Posterior vena cava (tissue), 2 donors: ENCODE measurements at regions not wholly inside any gene's neighbourhood (a gene's known extent, or its start where the extent isn't known, plus 50 kb on each side); places are given as distances from the start of the nearest gene placed in this dataset.
"Not testable (repeated sequence)": the region's sequence is repeated elsewhere in the genome, so short reads cannot be mapped to it uniquely, and the experiment has no call there.

Experiments used
- DNase-seq: peaks from one replicate; pipeline ENCODE4 v3.0.0-alpha.2; 2020; ENCODE audit warnings: low spot score
- intact Hi-C, 2 donors: fragments of 100-400 bp; cut with DNase I; formaldehyde crosslinking; loops; one replicate each; pipeline versions ENCODE4 v1.14.1 to v1.14.2; 2022 to 2023
- donor health status: DM: yes; HTN: yes; CAD: no.
- donor health status: DM: yes; HTN: yes; CAD: no.

DNA sequence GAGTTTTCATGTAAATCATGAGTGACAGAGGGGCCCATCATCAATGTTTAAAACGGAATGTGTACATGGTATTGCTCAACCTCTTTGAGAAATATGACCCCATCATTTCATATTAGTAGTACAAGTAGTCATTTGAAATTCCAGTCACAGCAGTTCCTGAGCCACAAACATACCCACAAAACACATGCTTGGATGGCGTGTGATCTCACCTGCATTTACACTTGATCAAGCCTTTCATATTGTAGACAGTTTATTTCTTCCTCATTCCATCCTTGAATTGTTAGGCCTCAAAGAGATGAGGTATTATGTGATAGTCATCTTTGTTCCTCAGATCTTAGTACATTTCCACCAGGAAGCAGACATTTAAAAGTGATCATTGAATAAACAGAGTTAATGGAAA lies 96.8 kb upstream of the TAS2R1 start:
- no peak for DNase-seq
- intact Hi-C loops, result no loop called here

DNA sequence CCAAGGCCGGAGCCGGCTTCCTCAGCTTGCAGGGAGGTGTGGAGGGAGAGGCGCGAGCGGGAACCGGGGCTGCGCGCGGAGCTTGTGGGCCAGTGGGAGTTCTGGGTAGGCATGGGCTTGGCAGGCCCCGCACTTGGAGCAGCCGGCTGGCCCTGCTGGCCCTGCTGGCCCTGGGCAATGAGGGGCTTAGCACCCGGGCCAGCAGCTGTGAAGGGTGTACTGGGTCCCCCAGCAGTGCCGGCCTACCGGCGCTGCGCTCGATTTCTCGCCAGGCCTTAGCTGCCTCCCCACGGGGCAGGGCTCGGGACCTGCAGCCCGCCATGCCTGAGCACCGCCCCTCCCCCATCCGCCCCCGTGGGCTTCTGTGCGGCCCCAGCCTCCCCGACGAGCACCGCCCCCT lies 95.1 kb upstream of the TAS2R1 start:
- intact Hi-C loops, DNase-seq: not testable (repeated sequence)

DNA sequence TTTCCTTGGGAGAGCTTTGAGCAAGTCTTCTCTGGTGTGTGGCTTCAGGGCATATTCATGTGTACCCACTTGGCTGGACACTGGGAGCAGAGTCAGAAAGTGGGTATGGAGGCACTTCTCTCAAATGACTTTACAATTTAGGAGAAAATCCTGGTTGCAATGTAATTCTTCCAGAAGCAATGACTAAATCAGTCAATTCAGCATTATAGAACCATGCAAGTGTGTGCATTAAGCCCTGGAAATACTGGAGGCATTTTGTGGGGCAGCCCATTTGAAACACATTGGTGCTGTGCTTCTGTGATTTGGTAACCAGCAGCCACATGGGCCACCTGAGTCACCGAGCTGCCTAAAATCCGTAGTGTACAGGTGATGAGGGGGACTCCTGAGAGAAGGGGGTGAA lies 94.6 kb upstream of the TAS2R1 start:
- intact Hi-C loops, result loop anchor here in 1 of 2 donors (5.0 kb wide), 1 partner anchor 1628 kb away; no protein-coding TSS in a partner anchor
- no peak for DNase-seq

DNA sequence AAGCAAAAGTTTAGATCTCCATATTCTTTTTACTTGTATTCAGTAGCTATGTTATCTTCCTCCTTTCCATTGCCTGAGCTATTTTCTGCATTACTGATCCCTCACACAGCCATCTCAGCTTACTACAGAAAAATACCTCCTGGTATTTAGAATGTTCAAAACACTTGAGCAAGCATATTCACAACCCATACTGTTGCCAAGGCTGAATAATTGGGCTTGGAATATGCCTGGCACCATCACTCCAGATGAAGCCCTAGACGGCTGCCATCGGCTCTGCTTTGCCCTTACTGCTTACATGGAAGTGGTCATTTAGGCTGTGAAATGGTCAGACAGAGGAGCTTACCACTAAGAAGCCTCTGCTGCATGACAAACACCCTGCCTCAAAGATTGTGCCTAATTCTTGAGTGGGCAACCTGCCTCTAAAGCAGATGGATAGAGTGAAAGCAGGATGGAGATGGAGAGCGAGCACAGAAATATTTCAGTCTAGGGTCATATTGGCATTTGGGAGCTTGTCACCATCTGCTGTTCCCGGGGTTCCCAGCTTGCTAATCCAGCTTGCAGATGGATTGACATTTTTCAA lies 92.5 kb upstream of the TAS2R1 start:
- DNase-seq, result no peak
- intact Hi-C loops, result loop anchor here in 1 of 2 donors (5.0 kb wide), 1 partner anchor 1630 kb away; no protein-coding TSS in a partner anchor

DNA sequence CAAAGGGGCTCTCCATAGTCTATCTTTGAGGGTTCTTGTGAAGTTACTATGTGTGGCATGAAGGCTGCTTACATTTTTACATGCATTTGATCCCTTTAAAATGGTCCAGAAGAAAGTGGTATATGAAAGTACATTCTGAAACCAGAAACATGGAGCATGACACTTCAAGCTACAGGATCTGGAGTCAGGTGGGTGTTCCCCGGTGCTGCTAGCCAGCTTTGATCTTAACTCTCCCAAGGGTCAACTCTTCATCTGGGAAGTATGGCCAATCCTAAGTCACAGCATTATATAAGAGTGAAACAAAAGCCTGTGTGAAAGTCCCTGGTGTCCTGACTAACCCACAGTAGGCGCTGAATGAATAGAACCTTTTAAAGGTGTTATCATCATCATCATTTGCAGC lies 91.0 kb upstream of the TAS2R1 start:
- intact Hi-C loops, result loop anchor here in 1 of 2 donors (5.0 kb wide), 1 partner anchor 1631 kb away; no protein-coding TSS in a partner anchor

DNA sequence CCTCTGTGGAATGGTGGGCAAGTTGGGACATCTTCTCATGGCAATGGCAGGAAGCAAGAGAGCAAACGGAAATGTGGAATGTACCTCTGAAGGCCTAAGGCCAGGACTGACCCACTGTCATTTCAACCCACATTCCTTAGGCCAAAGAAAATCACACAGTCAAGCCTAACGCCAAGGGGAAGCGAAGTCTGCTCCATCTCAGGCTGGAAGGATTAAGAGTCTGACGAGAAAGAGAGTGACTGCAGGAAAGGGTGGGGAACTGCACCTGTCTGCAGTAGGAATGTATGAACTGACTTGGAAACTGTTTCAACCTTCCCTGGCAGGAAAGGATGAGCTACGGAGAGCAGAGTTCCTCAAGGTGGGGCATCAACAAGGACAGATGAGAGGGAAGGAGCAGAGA lies 90.2 kb upstream of the TAS2R1 start:
- intact Hi-C loops, result loop anchor here in 1 of 2 donors (5.0 kb wide), 1 partner anchor 1632 kb away; no protein-coding TSS in a partner anchor
- no peak for DNase-seq

More for the DNA sequence above, 91.0 kb upstream of the TAS2R1 start:
- DNase-seq, result no peak

DNA sequence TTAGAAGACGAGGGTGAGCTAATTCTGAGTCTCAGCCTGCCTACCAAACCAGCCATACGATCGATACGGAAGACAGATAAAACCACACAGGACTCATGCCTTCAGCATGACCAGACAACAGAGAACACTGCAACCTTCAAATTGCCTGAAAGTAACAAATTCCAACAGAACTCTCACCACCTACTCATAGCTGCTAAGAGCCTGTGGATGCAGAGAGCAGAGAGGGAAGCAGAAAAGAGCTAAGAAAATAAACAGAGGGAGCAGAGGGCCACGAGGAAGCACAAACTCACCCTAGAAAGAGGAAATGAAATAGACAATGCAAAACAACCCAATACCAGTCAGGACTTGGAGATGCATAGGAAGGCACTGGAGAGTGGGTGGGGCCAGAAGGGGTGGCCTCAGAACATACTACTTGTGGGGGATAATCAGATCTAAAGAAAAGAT lies 86.7 kb upstream of the TAS2R1 start:
- intact Hi-C loops, result no loop called here
- DNase-seq, result no peak

DNA sequence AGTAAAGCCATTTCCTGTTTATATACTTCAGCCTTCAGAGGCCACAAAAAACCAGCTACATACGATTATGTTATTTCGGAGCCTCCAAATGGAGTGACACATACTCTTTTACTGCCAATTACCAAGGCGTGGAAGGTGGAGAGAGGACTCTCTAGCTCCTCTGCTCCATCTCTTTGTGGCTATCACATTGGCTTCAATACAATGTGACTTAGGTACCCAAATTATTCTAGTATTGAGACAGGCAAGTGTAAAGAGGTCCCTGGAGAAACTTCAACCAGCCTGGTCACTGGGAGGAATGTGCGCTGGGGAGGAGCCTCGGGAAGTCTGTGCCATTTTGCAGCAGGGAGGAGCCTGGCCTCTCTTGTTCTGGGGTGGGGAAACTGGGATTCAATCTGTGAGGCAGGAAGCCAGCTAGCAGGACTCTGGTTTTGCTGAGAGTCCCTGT lies 85.8 kb upstream of the TAS2R1 start:
- no peak for DNase-seq
- intact Hi-C loops, result no loop called here

DNA sequence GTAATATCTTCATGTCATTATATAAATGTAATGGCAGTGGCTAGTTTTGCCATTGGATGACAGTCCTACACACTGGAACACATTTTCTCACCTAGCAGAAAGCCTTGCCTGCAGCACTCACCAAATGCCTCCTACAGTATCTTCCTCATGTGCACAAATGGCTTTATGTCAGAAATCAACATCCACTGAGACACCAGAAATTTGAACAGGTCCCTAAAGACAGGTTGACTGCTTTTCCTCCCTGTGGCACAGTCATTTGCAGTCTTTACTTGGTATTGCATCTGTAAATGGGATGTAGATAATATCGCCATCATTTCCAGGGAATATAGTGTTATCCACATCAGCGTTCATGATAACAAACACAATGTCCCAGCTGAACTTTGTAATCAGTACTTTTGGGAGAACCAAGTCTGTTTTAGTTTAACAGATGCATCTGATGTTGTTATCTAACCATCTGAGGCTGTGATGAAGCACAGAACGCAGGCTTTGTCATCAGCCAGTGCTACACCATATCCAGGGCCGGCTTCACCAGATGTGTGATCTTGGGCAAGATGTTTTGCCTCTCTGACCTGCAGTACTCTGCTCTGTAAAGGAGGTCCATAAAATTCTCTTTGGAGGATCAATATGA lies 83.9 kb upstream of the TAS2R1 start:
- intact Hi-C loops, result no loop called here
- no peak for DNase-seq

DNA sequence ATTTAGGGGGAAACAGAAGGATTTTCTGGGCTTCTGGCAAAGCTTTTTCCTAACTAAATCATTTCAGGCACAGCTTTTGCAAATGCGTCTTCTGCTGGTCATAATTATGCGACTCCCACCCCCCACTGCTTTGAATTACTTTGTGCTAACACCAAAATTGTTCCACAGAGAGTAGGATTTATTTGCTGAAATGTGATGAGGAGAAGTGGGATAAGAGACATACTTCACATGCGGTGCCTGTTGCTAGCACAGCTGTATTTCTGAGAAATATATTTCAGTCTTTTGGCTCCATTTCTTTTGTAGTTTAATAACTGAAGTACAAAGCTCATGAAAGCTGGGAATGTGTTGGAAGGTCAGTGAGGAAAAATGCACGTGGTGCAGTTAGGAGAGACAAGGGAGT lies 83.2 kb upstream of the TAS2R1 start:
- intact Hi-C loops, result no loop called here
- DNase-seq, result no peak

DNA sequence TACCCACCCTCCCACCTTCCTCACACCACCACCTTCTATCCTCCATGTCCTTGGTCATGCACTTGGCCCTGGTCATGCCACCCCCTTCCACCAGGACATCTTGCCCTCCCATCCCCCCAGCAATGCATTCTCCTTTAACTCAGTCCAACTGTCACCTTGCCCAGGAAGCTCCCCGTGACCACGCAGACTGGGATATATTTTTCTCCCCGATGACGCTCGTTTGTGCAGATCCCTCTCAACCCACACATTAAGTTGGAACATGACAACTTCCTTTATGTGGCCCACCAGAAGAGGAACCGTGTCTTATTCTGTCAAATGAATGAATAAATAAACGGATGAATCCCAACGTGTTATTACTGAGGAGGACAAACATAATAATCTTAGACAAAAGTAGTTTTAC lies 82.8 kb upstream of the TAS2R1 start:
- no peak for DNase-seq
- intact Hi-C loops, result no loop called here

DNA sequence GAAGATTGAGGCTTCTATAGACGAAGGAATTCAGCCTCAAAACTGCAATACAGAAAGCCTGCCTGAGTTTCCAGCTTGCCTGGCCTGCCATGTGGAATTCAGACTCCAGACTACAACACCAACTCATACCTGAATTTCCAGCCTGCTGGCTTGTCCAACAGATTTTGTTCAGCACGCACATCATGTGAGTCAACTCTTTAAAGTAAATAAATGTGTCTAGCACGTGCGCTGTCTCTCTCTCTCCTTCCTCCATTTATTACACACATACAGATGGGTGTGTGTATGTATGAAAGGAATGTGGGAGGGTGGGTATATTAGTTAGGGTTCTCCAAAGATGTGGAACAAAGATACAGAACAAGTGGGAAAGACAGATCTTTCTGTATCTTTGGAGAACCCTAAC lies 82.4 kb upstream of the TAS2R1 start:
- intact Hi-C loops, result no loop called here

DNA sequence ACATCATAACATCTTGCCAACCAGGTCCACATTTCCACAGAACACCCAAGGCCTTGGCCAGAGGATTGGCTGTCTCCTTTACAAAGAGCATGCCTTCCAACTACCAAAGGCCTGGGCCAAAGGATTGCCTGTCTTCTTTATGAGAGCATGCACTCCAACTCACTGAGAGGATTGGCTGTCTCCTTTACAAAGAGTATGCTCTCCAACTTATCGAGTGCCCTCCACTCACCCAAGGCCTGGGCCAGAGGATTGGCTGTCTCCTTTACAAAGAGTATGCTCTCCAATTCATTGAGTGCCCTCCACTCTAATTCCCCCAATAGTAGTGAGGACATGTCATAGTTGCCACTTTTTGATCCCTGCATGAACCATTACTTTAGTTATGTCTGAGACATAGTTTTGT lies 79.9 kb upstream of the TAS2R1 start:
- intact Hi-C loops, result no loop called here
- DNase-seq, result no peak

More for the DNA sequence above, 82.4 kb upstream of the TAS2R1 start:
- DNase-seq, result no peak

DNA sequence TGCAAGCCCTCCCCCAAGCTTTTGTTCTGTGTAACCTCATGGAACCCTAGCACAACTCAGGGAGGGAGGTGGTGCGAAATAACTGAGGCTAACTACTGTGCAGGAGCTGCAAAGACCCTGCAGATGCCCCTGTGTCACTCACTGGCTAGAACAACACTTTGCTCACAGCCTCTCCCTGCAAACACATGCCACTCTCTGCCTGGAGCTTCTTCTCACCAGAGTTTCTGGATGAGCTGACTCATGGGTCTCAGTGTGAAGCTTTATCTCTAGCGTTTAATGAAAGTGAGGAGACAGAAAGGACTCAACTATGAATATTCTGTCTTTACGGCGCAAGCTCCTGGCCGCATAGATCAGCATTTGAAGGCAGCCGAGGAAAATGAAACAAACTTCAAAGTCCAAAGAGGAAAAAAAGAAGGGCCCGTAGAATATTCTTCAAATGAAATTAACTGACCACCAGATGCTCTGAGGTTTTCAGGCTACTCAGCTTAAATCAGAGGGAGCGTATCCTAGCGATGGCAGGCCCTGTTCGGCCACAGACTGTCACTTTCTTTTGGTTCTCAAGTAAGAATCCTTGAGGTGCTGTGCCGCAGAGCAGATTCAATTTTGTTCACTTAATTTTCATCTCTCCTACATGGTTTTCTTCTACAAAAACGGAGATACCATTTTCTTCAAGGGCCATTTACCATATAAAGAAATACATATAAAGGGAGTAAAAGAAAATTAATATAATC lies 77.7 kb upstream of the TAS2R1 start:
- intact Hi-C loops, result no loop called here
- no peak for DNase-seq

DNA sequence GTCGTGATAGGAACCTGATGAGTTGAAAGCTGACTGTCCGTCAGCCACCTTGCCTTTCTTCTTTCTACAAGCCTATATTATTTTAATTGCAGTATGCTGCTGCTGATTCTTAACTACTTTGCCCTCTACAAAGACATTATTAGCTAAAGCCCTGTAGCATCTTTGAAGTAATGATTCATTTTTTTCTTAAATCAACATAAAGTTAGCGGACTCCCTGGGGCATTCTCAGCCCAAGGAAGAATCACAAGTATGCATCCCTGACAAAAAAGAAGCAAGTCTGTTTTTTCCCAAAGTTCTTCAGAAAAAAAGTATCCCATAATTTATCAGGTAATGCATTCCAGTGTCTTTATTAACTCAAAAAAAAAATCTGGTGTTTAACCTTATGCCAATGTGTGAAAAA lies 69.5 kb upstream of the TAS2R1 start:
- no peak for DNase-seq
- intact Hi-C loops, result no loop called here

DNA sequence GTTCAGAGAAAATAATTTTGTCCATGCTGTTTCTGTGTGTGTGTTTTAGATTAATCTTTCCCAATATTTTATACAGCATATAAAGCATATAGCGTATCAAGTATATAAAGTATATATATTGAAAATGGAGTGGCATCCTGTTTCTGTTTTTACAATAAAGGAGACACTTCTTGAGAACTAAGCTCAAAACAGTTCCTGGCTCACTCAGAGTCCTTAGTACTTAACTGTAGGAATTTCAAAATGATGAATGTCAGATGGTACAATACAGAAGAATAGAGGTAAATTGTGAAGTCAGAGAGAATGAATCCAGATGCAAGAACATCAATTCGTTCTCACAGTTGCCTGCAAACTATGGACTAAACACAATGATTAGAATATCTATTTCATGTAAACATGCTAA lies 68.7 kb upstream of the TAS2R1 start:
- intact Hi-C loops, result no loop called here
- no peak for DNase-seq

DNA sequence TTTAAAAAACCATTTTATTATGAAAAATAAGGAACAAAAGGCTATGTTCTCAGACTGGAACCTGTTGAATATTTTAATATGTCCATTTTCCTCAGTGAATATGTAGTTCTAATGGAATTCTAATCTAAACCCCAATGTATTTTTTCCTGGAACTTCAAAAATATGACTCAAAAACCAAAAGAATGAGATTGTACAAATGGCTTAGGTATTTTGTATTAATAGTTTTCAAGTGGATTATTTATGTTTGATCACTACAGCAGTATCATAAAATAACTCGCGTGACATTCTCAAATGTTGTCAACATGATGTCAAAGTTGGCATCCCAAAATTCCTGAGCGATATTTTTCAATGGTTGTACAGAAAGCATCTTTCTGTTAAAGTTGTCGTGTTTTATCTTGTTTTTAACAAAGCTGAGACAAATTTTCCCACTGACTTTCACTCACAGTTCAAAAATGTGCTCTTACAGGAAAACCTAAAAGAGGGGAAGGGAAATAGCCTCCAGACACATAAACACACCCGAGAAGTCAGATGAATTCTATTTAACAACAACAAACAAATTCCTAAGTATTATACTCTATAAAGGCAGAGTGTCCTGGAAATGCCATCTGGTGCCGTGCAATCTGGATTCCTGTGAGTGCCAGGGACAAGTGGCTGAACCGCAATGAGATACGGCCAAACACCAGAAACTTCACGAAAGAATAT lies 68.1 kb upstream of the TAS2R1 start:
- intact Hi-C loops, result no loop called here
- no peak for DNase-seq

DNA sequence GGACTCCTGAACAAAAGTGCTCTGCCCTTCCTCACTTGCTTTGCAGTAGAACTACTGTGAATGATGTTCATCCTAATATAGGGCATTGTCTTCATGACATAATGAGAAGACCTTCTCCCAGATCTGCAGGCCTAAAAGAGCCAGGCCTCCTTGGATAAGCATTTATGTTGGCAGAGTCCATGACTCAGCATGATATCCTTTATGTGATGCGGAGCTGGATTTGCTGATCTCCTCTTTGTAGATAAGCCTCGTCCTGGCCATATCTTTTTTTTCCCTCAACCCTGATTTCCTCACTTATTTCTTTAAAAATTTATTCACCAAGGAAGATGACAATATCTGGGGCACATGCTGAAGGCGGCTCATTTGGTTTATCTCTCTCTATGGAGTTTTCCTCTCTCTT lies 62.4 kb upstream of the TAS2R1 start:
- intact Hi-C loops, result no loop called here
- DNase-seq, result no peak

DNA sequence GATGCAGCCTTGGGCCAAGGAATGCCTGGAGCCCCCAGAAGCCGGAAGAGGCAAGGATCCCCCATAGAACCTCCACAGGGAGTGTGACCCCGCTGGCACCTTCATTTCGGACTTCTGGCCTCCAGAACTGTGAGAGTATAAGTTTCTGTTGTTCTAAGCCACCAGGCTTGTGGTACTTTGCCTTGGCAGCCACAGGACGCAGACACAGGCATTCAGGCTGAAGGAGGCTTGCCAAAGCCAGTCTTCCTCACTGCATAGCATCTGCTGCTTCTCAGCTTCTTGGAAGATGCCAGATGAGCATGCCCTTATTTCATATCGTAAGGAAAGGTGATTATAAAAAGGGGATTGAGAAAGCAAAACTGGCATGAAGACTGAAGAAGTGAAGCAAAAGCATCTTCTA lies 61.1 kb upstream of the TAS2R1 start:
- intact Hi-C loops, result no loop called here
- DNase-seq, result no peak

DNA sequence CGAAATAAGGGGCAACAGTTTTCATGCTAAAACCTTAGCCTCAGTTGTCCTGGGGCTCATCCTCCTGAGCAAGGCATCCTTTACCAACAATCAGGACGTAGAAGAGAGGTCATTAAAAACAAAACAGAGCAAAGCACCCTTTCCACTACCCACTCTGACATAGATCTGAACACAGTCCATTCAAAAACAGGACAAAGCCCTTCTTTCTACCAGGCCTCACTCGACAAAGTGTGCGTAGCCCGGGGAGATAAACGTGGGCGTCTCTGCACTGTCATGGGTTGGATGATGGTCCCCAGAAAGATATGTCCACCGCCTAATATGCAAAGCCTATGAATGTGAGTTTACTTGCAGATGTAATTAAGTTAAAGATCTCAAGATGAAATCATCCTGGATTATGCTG lies 60.6 kb upstream of the TAS2R1 start:
- DNase-seq, result no peak
- intact Hi-C loops, result no loop called here
